Mesendoderm (in vitro differentiated cells): ENCODE measurements at regions not wholly inside any gene's neighbourhood (a gene's known extent, or its start where the extent isn't known, plus 50 kb on each side); places are given as distances from the start of the nearest gene placed in this dataset.
"Not testable (repeated sequence)": the region's sequence is repeated elsewhere in the genome, so short reads cannot be mapped to it uniquely, and the experiment has no call there.

Experiments used
- DNase-seq: peaks from one replicate; pipeline ENCODE4 v3.0.0; 2013
- H2AK5ac ChIP-seq: 2 replicates; pipeline ENCODE4 v1.6.1; 2013; ENCODE audit warnings: low read length, inconsistent platforms
- H2BK120ac ChIP-seq: 2 replicates; pipeline ENCODE4 v1.6.1; 2013; ENCODE audit warnings: low read depth, mild to moderate bottlenecking, low read length, moderate library complexity, mixed read lengths
- H2BK15ac ChIP-seq: replicated peaks from 2 replicates; pipeline ENCODE4 v1.6.1; 2013; ENCODE audit warnings: low read depth, mild to moderate bottlenecking, moderate library complexity
- H2BK5ac ChIP-seq: 2 replicates; pipeline ENCODE4 v1.6.1; 2013; ENCODE audit warnings: low read length, inconsistent platforms
- H3K18ac ChIP-seq: 2 replicates; pipeline ENCODE4 v1.6.1; 2013; ENCODE audit warnings: mild to moderate bottlenecking, low read length, mixed read lengths
- H3K23ac ChIP-seq: one replicate; pipeline ENCODE4 v1.6.1; 2013; ENCODE audit warnings: low read length
- H3K27ac ChIP-seq: 2 replicates; pipeline ENCODE4 v1.5.1; 2013; ENCODE audit warnings: low read depth, mild to moderate bottlenecking, inconsistent platforms, low read length, moderate library complexity
- H3K27me3 ChIP-seq: 2 replicates; pipeline ENCODE4 v1.6.1; 2013; ENCODE audit warnings: low read length, control low read depth, mild to moderate bottlenecking, inconsistent platforms; ENCODE audit not compliant: insufficient read depth, poor library complexity
- H3K36me3 ChIP-seq: 2 replicates; pipeline ENCODE4 v1.6.1; 2013; ENCODE audit warnings: low read length, inconsistent platforms; ENCODE audit not compliant: control insufficient read depth, insufficient read depth
- H3K4ac ChIP-seq: one replicate; pipeline ENCODE4 v1.6.1; 2013; ENCODE audit warnings: low read depth, mild to moderate bottlenecking, low read length, moderate library complexity
- H3K4me1 ChIP-seq: 2 replicates; pipeline ENCODE4 v1.6.1; 2013; ENCODE audit warnings: low read depth, low read length, inconsistent platforms; ENCODE audit not compliant: control insufficient read depth
- H3K4me2 ChIP-seq: 2 replicates; pipeline ENCODE4 v1.6.1; 2013; ENCODE audit warnings: low read length
- H3K4me3 ChIP-seq: 2 replicates; pipeline ENCODE4 v1.5.1; 2013; ENCODE audit warnings: mild to moderate bottlenecking, low read length
- H3K56ac ChIP-seq: one replicate; pipeline ENCODE4 v1.6.1; 2013; ENCODE audit warnings: low read length
- H3K79me1 ChIP-seq: 2 replicates; pipeline ENCODE4 v1.6.1; 2013; ENCODE audit warnings: low read length, inconsistent platforms
- H3K79me2 ChIP-seq: 2 replicates; pipeline ENCODE4 v1.6.1; 2013; ENCODE audit warnings: mild to moderate bottlenecking, low read length; ENCODE audit not compliant: control insufficient read depth, insufficient read depth
- H3K9ac ChIP-seq: 2 replicates; pipeline ENCODE4 v1.6.1; 2013; ENCODE audit warnings: low read length, inconsistent platforms
- H4K5ac ChIP-seq: one replicate; pipeline ENCODE4 v1.6.1; 2013; ENCODE audit warnings: low read length
- H4K8ac ChIP-seq: one replicate; pipeline ENCODE4 v1.6.1; 2013; ENCODE audit warnings: low read depth, mild to moderate bottlenecking, control low read depth, low read length, moderate library complexity
- WGBS: extraction: QIAGEN DNeasy Blood & Tissue Kit; methylation state at CpG from one replicate; pipeline ENCODE4 v1.1.7; 2013; ENCODE audit warnings: low lambda C conversion rate, missing lambda C conversion rate; ENCODE audit not compliant: insufficient coverage; ENCODE audit errors: extremely low coverage; 5-methylcytosine and 5-hydroxymethylcytosine counted together

DNA sequence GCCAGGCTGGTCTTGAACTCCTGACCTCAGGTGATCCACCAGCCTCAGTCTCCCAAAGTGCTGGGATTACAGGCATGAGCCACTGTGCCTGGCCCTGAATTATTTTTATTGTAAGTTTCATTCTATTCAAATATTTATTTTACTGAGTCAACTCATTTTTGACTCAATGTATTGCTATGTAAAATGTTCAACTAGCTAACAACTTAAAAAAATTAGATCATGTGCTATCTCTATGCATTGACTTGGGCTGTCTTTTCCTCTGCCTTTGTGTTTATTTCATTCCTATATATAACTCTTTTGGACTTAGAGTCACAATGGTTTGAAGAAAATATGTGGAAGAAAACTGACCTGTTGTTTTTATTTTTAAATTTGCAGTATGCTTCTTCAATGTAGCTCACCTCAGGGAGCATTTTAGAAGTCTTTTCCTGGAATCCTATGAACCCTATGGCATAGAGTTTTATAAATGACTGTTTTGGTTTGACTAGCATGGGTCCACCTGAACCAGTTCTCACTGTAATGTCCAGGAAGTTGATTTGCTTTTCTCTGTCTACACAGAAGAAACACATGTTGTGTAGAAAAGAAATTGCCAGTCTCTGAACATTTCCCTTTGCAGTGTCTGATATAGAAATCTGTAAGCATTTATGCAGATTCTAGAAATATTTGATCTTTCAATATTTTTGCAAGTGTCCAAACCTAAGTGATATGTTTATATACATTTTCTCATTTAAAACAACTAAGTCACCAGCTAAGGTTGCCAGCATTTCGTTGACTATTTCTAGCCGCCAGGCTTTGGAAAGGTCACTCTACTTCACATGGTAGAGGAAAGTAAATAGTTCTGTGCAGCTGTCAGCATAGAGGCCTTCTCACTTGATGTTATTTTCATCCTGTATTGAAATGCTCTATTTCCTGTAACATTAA, 138.8 kb downstream of the PCSK1 start:
- Histone ChIP-seq H3K79me2 (no peaks in the 10 kb centered on the region), H3K27ac (no peak overlapping the region), H2AK5ac (no peak overlapping the region), H4K5ac (no peak overlapping the region), H3K4me3 (no peak overlapping the region), H2BK5ac (no peak overlapping the region), H2BK120ac (no peak overlapping the region), H3K36me3 (no peaks in the 10 kb centered on the region), H3K4ac (no peak overlapping the region), H3K56ac (no peak overlapping the region), H3K18ac (no peak overlapping the region), H4K8ac (no peak overlapping the region), H2BK15ac (no peak overlapping the region), H3K27me3 (no peaks in the 10 kb centered on the region), H3K9ac (no peak overlapping the region), H3K4me1 (no peaks in the 10 kb centered on the region), H3K23ac (no peak overlapping the region), H3K4me2 (no peak overlapping the region), H3K79me1 (no peaks in the 10 kb centered on the region)
- no peak for DNase-seq
- no CpG with 5 or more reads among the region's 2 CpGs for WGBS

DNA sequence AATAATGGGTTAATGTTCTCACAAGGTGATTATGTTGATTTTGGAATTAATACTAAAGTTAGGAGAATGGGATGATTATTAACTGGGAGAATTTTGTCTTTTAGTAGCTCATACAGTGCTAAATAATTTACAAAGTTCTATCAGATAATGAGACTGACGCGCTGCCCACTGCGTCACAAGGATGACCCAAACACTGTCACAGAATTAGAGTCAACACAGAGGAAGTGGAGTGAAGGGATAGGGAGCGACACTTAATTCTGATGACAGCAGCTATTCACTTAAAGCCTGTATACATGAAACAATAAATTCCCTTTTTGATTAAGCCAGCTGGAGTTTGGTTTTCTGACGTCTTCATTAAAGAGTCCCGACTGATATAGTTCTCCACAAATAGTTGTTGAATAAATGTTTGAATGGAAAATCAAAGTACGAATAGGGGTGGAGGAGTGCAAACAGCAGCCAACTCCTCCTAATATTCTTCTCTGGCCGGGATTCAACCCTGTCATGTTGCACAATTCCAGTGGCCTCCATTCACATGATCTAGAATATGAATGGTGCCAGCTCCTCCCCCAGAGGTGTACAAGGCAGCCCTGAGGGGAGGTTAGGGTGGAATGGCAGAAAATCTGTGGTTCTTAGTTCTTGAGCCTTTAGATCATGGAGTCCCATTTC, 140.3 kb downstream of the PCSK1 start:
- Histone ChIP-seq H3K4me3 (no peak overlapping the region), H3K36me3 (no peaks in the 10 kb centered on the region), H2BK120ac (no peak overlapping the region), H3K4me2 (no peak overlapping the region), H2BK15ac (no peak overlapping the region), H3K27me3 (no peaks in the 10 kb centered on the region), H2BK5ac (no peak overlapping the region), H3K4ac (no peak overlapping the region), H3K9ac (no peak overlapping the region), H3K79me1 (no peaks in the 10 kb centered on the region), H2AK5ac (no peak overlapping the region), H4K5ac (no peak overlapping the region), H3K23ac (no peak overlapping the region), H4K8ac (no peak overlapping the region), H3K79me2 (no peaks in the 10 kb centered on the region), H3K18ac (no peak overlapping the region), H3K4me1 (no peaks in the 10 kb centered on the region), H3K56ac (no peak overlapping the region), H3K27ac (no peak overlapping the region)
- WGBS, result no CpG with 5 or more reads among the region's 8 CpGs
- DNase-seq, result no peak

DNA sequence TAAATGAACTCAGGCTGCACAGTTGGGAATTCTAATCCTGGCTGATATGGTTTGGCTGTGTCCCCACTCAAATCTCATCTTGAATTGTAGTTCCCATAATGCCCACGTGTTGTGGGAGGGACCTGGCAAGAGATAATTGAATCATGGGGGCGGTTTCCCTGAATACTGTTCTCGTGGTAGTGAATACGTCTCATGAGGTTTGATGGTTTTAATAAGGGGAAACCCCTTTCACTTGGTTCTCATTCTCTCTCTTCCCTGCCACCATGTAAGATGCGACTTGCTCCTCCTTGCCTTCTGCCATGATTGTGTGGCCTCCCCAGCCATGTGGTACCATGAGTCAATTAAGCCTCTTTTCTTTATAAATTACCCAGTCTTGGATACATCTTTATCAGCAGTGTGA, 143.8 kb downstream of the PCSK1 start:
- not testable (repeated sequence) for H2BK120ac ChIP-seq, H3K9ac ChIP-seq, H3K23ac ChIP-seq, H3K4me2 ChIP-seq, H3K27ac ChIP-seq, H4K5ac ChIP-seq, H3K56ac ChIP-seq, H3K4me1 ChIP-seq, H3K4me3 ChIP-seq, H2AK5ac ChIP-seq, H3K79me1 ChIP-seq, H3K18ac ChIP-seq, H3K27me3 ChIP-seq, DNase-seq, H2BK5ac ChIP-seq, H3K79me2 ChIP-seq, H3K36me3 ChIP-seq, H3K4ac ChIP-seq, H2BK15ac ChIP-seq, H4K8ac ChIP-seq
- WGBS, result no CpG with 5 or more reads among the region's 5 CpGs

DNA sequence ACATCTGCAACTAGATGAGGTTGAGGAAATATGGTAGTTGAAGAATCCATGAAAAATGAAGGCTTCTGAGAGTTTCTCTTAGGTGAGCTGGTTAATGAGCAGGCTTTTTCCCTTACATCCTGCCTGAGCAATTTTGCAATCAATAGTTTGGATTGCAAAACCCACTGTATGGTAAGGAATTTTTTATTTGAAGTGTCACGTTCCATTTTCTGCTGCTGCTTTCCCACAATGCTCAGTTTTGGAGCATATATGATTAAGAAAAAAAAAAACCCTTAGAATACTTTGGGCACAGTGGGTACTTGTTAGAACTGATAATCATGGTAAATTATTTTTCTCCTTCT, 144.2 kb downstream of the PCSK1 start:
- H3K18ac ChIP-seq, result no peak overlapping the region
- H2BK5ac ChIP-seq, result no peak overlapping the region
- no peak overlapping the region for H3K4me2 ChIP-seq
- H3K79me2 ChIP-seq, result no peaks in the 10 kb centered on the region
- no peak overlapping the region for H3K4me3 ChIP-seq
- H3K4me1 ChIP-seq, result no peaks in the 10 kb centered on the region
- H3K56ac ChIP-seq, result no peak overlapping the region
- H4K5ac ChIP-seq, result no peak overlapping the region
- no peaks in the 10 kb centered on the region for H3K36me3 ChIP-seq
- H3K27me3 ChIP-seq, result no peaks in the 10 kb centered on the region
- no peak overlapping the region for H3K4ac ChIP-seq
- H3K23ac ChIP-seq, result no peak overlapping the region
- H3K27ac ChIP-seq, result no peak overlapping the region
- H3K79me1 ChIP-seq, result no peaks in the 10 kb centered on the region
- WGBS, result no CpG with 5 or more reads among the region's 1 CpG
- no peak overlapping the region for H4K8ac ChIP-seq
- DNase-seq, result no peak
- no peak overlapping the region for H3K9ac ChIP-seq
- no peak overlapping the region for H2AK5ac ChIP-seq
- no peak overlapping the region for H2BK120ac ChIP-seq
- no peak overlapping the region for H2BK15ac ChIP-seq

DNA sequence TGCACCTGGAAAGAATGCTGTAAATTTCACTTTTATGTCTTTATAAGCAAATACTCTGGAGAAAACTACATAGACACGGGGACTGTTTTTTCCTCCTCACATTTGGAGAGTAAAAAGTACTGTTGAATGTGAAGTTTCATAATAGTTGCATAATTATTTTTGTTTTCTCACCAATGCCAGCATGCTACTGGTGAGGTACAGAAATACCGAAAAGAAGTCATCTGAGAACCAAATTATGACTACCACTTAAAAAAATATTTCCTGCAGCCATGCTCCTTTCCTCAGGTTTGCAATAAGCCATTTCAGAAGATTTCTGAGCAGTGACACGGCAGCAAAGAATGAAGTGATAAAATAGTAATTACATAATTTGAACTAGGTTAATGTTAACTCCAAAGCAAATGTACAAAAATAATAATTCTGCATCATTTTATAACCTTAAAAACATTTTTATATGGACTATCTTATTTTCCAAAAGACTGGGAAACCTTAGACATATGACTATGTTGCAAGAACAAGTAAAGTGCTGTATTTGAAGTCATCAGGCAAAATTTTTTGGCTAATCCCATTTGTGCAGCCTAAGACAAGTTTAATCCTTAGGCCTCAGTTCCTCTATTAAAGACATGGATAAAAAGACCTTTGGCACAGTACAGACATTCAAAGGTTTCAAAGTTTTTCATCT, 144.7 kb downstream of the PCSK1 start:
- H3K4me3 ChIP-seq, result no peak overlapping the region
- H4K8ac ChIP-seq, result no peak overlapping the region
- H3K4me1 ChIP-seq, result no peaks in the 10 kb centered on the region
- no peak overlapping the region for H2AK5ac ChIP-seq
- H3K4ac ChIP-seq, result no peak overlapping the region
- no peak overlapping the region for H3K56ac ChIP-seq
- H3K18ac ChIP-seq, result no peak overlapping the region
- no peaks in the 10 kb centered on the region for H3K79me1 ChIP-seq
- H2BK5ac ChIP-seq, result no peak overlapping the region
- H3K36me3 ChIP-seq, result no peaks in the 10 kb centered on the region
- no peak overlapping the region for H3K23ac ChIP-seq
- H2BK120ac ChIP-seq, result no peak overlapping the region
- no peak overlapping the region for H3K4me2 ChIP-seq
- no peak overlapping the region for H3K27ac ChIP-seq
- no CpG with 5 or more reads among the region's 3 CpGs for WGBS
- no peaks in the 10 kb centered on the region for H3K79me2 ChIP-seq
- no peak overlapping the region for H2BK15ac ChIP-seq
- H3K27me3 ChIP-seq, result no peaks in the 10 kb centered on the region
- no peak for DNase-seq
- H4K5ac ChIP-seq, result no peak overlapping the region
- H3K9ac ChIP-seq, result no peak overlapping the region
